Non-pigmented ciliary epithelial cell (primary cell): ENCODE measurements at regions not wholly inside any gene's neighbourhood (a gene's known extent, or its start where the extent isn't known, plus 50 kb on each side); places are given as distances from the start of the nearest gene placed in this dataset.
"Not testable (repeated sequence)": the region's sequence is repeated elsewhere in the genome, so short reads cannot be mapped to it uniquely, and the experiment has no call there.

Experiments used
- DNase-seq: peaks from one replicate; pipeline ENCODE4 v3.0.0-alpha.2; 2010; ENCODE audit warnings: low read depth

GRCh38 chr5:89724379-89725095, 685.0 kb downstream of the CETN3 start:
- DNase-seq: no peak

DNA sequence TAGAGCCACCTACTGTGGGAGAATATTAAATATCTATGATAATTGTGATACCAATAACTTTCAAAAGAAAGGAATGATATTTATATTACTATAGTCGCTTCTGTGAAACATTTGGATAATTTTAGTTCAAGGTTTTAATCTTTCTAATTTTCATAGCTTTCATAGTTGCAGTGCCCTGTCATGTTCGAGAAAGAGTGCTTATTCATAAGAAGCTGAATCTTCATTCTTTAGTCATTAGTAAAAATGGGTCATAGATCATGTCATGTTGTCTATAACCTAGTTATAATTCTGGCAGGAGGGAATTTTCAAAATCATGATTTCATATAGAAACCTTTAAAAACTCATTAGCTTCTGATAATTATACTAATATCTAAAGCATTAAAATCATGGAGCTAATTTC, 685.6 kb downstream of the CETN3 start:
- DNase-seq: no peak

GRCh38 chr5:89722538-89722937, 687.0 kb downstream of the CETN3 start:
- DNase-seq: no peak

- no peak for DNase-seq
These were observed 687.6 kb downstream of the CETN3 start for GRCh38 chr5:89721931-89722330.

- DNase-seq: no peak
These were observed 688.2 kb downstream of the CETN3 start for GRCh38 chr5:89721353-89721752.

DNA sequence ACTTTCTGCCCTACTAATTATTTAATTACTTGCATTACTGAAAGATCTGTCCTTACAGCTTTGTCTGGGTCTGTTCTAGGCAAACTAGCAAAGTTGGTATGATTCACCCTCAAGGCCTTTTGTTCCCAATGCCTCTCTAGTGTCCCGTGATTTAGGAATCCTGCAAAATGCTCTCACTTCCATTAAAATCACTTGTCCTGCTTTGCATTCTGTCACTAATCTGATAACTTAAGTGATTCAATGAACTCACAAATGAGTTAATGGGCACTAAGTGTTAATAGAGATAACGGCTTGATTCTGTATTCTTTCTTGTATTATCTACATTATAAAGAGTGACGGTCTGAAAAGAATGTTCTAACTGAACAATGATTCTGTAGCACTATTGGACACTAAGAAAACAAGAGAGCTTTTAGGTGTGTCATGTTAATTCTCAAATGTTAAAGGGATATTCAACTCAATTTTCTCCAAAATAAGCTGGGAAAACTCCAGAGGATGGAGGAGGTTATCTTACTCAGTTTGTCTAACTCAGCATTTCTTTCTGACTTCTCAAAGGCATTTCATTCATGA, 697.3 kb downstream of the CETN3 start:
- DNase-seq: no peak

DNA sequence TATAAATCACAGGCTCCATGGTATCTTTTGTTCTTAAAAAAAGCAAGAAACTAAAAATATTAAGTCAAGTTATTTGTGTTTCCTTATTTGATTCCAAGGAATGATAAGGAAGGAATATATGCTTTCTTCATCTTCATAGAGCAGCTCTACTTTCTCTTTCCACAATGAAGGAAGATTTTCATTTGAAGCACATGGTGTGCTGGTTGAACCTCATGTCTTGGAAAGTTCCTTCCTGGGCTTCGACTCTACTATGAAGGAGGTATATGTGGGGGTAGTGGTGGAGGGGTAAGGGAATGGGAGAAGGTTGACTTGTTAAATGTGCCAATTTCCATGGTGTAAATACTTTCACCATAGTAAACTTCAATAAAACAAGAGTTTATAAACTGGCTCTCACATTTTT, 698.0 kb downstream of the CETN3 start:
- no peak for DNase-seq

DNA sequence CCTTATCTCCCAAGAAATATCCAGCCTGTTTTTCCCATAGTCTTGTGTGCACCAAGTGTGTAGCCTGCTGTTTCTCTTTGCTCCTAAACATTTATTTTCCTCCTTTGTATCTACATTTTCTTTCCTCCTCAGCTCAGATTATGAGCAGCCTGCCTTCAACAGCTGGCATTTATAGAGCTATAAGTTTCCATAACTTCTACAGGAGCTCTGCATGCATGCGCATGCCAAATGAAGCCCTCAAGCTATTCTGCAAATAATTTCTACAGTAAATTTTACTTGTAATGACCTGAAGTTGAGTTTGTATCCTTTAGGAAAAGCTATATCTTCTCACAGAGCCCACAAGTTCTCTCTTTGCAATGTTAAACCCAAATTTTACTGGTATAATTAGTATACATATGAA, 699.5 kb downstream of the CETN3 start:
- DNase-seq: no peak

DNA sequence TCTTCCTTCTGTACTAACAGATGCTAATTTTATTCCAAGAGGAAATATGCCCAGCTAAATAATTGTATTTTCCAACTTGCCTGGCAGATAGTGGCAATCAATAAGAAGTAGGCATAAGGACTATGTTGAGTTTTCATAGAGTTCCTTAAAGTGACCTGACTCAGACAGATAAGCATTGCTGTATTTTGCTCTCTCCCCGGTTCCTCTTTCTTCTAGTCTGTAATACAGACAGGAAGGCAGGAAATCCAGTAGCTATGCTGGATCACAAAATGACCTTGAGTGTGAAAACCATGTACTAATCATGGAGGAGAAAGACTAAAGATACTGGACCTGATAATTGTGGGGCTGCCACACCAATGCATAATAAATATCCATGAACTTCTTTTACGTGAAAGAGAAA, 701.7 kb downstream of the CETN3 start:
- DNase-seq: no peak

DNA sequence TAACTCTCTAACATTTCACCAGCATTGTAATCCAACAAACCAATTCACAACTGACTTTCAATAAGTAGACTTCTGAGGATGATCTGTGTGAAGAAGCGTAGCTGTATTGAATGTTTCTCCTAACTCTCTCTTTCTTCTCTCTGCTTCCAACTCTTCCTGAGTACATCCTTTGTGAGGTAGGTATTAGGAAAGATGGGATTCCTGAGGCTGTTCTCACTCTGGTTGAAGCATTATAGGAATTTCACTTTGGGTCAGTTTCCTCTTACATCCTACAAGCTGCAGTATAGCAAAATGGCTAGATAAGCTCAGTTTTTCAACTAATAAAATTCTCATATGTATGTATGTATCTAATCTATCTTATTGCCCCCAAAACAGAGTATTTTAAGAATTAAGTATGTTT, 702.8 kb downstream of the CETN3 start:
- no peak for DNase-seq

DNA sequence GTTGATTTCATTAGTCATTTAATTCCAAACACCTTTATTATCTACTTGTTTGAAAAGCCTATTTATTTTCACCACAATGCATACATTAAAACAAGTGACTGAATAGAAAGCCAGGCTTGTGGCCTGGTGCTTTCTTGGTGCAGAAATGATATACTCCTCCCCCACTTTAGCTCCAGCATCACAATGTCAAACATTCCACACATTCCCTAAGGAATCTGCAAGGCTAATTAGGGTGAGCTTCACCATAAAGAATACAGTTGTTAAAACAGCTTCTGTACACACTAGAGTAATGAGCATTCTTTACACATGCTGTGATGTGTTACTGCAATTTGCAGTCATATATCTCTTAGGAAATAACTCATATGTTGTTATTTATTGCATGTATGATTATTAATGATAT, 705.7 kb downstream of the CETN3 start:
- DNase-seq: no peak

DNA sequence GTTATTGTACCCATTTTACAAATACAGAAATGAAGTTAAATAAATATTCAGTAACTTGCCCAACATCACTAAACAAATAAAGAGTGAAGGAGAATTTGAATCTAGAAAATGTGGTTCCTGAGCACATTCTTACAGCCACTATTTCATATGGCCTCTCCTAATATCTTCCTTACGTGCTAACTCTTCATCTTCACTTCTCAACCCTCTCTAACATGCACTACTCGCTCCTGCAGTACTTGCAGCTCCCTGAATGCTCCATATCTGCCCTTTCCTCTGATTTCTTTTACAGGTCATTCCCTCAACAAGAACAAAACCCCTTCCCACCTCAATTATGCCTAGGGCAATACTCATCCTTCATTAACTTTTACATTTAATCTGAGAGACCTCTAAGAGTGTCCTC, 711.5 kb downstream of the CETN3 start:
- DNase-seq: no peak

DNA sequence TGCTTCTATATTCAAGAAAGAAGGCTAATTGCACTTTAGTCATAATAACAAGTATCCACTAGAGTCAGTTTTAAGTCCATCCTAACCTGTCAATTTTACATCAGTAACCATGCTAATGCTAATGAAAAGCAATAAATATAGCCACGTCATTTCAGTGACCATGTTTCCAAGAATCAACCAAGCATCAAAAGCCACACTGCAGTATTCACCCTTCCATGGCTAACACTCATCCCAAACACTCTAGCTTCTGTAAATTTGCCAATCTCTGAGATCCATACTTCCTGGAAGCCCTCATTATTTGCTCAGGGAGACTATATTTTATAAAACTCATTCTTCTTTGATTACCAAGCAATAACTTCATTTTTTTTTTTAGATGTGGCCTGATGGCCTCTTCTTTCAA, 712.0 kb downstream of the CETN3 start:
- no peak for DNase-seq

DNA sequence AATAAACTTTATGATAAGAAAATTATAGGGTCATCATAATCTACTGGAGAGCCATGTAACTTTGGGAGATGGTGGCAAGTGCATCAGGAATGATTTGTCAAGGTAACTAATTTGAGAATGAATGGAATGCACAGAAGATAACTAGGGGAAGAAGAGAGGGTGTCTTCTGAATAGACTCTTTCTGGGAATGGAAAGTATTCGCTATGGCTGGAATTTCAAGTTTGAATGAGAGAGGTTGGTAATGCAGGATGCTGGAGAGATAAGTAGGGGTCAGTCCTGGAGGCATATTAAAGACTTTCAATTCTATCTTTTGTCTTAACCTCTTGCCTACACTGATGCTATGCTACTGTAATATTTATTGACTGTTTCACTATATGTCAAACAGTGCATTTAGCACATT, 714.2 kb downstream of the CETN3 start:
- no peak for DNase-seq

GRCh38 chr5:89694026-89694550, 715.5 kb downstream of the CETN3 start:
- no peak for DNase-seq

- DNase-seq: no peak
These were observed 719.2 kb downstream of the CETN3 start for GRCh38 chr5:89690331-89690730.

DNA sequence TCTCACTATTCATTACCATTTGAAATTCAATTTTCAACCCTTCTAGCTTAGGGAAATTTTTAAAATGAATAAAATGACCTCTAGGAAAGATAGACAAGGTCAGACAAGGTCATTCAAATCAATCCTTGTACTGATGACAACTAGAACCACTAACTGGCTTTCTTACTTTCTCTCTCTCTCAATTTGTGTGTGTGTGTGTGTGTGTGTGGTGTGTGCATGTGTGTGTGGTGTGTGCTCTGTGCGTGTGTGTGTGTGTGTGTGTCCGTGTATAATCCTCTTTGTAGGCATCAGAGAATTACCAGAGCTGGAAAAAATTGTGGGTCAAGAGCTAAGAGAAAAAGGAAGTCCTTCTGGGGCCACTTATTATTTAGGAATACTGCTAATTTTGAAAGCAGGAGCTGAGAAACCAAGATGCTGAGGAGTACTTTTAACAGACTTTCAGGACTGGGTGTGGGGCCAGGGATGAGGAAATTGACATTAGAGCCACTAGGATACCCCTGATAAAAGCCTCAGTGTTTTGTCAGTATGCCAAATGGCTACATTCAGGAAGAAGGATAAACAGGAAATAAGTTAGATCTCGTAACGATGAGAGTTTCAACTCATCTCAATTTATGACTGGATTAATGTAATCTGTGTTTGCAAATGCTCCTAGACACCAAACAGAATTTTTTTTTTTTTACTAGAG, 723.3 kb downstream of the CETN3 start:
- DNase-seq: no peak

DNA sequence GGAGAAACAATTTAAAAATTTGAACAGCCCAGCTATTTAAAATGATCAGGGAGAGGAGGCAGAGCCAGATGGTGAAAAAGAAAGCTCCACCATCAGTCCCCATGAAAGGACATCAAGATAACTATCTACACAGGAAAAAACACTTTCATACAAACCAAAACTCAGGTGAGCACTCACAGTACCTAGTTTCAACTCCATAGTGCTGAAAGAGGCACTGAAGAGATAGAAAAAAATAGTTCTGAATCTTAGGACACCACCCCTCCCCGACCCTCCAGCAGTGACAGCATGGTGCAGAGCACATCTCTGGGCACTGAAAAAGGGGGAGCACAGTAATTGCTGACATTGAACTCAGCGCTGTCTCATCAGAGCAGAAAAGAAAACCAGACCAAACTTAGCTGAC, 732.9 kb downstream of the CETN3 start:
- DNase-seq: no peak

DNA sequence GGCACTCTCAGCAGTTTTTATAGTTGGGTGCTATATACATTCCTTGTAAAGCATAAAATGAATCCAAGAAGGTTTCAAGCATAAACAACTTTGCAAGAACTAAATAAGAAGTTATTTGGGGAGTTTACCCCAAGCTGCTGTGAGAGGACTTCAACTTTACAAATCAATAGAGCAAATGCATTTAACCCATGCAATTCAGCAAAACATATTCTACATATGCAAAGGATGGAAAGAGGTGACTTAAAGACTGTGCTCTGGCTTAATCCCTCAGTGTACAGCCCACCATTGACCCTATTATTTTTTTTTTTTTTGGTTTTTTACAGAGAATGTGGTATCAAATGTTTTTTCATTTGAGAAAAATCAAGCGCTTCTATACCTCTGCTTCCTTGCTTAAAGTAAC, 736.5 kb downstream of the CETN3 start:
- no peak for DNase-seq

DNA sequence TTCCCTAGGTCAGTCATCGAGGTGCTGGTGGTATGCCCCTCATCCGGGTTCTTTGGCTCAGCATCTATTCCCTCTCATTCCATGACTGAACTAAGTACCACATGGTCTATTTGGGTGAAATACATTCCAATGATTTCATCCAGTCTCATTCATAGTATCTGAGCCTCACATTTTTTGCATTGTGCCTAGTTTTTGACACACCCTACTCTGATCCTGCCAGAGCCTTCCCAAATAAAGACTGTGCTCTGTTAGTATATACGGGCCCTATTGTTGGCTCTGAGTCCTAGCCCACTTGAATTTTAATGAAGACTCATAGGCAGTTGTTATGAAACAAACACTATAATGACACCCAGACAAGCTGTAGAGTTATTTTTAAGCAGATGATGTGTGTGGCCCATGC, 740.7 kb downstream of the CETN3 start:
- no peak for DNase-seq

DNA sequence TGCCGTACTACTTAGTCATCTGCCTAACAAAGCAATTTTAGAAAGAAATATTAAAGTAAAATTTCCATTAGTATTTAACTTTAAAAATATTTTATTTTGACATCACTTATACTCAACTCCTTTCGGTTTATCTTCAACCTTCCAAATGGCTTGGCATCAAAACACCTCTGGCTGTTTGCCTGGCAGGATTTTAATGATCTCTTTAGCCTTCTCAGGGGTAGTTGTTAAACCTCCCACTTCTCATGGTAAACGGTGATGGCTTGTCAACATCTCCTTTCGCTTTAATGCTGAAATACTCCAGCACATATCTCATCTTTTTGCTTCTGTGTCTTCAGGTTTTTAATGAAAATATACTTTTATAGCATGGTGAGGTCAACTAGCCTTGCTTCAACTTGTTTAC, 747.1 kb downstream of the CETN3 start:
- no peak for DNase-seq

GRCh38 chr5:89638871-89639270, 755.9 kb upstream of the MEF2C start:
- no peak for DNase-seq

- not testable (repeated sequence) for DNase-seq
These were observed 751.2 kb upstream of the MEF2C start for GRCh38 chr5:89634176-89634575.
